Stimulated activated CD8-positive, alpha-beta memory T cell treated with anti-CD3 and anti-CD28 coated beads, Interleukin-7, amount 100 ng/mL, for 24 hours (primary cell): ENCODE measurements at regions not wholly inside any gene's neighbourhood (a gene's known extent, or its start where the extent isn't known, plus 50 kb on each side); places are given as distances from the start of the nearest gene placed in this dataset.

Experiments used
- DNase-seq: peaks from one replicate; pipeline ENCODE4 v3.0.0-alpha.2; 2020; ENCODE audit warnings: low read depth

- DNase-seq = peak; percentile 25
These were observed 242.7 kb downstream of the BCOR start for GRCh38 chrX:39854772-39855747.

- DNase-seq = peak; percentile 63
These were observed 242.0 kb downstream of the BCOR start for GRCh38 chrX:39855748-39856129.

GRCh38 chrX:39856472-39857121, 241.2 kb downstream of the BCOR start:
- no peak for DNase-seq

GRCh38 chrX:39857780-39858179, 240.0 kb downstream of the BCOR start:
- no peak for DNase-seq

DNA sequence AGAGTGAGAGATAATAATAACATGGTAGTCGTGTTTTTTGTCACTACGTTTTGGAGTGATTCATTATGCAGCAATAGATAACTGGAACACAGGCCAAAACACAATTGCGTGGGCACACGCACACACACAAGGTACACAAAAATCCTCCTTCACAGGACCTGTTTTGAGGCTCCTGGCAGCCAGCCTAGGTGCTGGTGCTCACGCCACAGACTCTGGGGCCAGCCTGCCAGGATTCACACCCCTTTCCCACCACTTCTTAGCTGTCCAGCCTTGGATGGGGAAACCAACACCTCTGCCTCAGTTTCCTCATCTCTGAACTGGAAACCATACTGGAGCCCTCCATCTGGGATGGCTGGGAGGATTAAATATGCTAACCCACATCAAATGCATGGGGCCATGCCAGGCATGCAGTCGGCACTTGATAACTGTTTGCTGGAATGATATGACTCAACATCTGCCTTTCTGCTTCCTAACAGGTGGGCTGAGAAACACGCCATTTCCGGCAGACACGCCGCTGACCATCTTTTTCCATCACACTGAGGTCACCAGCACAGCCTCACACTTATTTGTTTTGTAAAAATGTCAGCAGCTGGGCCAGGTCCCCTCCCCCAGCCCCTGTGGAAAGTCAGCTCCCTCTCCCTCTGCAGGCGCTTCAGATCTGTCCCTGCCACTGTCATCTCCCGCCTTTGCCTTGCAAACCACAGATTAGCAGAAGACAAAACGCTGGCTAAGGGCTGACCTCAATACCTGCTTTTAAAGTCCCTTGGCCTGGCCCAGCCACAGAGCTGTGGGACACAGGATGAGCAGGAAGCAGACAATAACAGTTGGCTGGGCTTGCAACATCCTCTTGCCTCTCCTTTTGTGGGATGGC, 237.5 kb downstream of the BCOR start:
- peak; percentile 58 for DNase-seq

DNA sequence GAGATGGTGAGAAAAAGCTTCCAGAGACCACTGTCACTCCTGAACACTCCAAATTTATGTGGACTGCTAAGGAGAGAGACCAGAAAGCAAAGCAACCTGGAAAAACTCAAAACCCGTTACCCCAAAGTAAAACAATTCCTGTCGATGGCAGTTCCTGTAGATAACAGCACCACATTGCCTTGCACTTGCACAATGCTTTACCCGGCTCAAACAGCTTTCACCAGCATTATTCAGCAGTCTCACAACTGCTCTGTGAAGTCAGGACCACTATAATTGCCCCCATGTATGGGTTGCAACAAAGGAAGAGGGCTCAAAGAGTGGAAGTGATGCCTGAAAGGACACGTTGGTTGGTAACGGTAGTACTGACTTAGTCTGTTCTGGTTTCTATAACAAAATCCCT, 234.8 kb downstream of the BCOR start:
- DNase-seq = no peak

DNA sequence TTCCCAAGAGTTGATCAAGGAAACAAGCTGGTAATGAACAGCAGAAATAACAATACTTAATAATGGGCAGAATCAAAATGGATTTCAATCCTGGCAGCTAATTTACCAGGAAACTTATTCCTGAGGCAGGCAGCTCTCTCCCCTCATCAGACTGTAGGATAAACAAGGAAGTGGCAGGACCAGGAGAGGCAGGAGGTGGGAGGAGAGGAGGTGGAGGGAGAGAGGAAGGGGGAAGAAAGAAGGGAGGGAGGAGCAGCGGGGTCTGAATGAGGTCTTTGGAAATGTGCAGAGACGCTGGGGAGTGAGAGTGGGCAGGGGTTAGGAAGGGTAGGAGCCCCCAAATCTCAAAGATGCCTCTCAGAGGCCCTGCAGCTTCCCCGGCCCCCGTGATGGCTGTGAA, 231.5 kb downstream of the BCOR start:
- DNase-seq = no peak

DNA sequence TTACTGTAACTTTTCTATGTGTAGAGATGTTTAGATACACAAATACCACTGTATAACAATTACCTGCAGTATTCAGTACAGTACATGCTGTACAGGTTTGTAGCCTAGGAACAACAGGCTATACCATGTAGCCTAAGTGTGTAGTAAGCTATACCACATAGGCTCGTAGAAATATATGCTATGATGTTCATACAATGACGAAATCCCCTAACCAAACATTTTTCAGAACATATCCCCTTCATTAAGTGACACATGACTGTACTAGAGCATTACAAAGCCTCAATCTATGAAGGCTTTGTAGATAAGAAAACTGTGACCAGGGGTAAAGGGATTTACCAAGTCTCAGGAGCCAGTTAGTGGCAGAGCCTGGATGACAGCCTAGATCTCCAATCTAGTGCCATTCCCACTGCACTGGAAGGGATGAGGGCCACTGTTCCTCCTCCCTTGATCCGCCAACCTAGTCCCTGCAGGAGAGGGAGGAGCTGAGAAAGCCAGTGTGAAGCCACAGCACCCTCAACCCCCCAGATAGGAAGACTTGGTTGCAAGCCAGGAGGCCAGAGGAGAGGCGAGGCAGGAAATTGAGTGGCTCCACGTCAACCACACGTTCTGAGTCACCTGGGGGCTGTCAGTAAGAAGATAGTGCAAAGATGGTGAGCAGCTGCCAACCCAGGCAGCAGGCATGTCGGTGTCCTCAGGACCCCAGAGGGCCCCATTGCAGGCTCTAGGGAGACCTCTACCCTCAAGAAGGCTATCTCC, 227.7 kb downstream of the BCOR start:
- peak; percentile 30 for DNase-seq

GRCh38 chrX:39871648-39872047, 226.1 kb downstream of the BCOR start:
- DNase-seq = no peak

- DNase-seq = no peak
These were observed 224.6 kb downstream of the BCOR start for GRCh38 chrX:39873117-39873516.

GRCh38 chrX:39874202-39874816, 223.4 kb downstream of the BCOR start:
- peak; percentile 6 for DNase-seq

GRCh38 chrX:39875834-39876628, 221.7 kb downstream of the BCOR start:
- no peak for DNase-seq

- no peak for DNase-seq
These were observed 219.9 kb downstream of the BCOR start for GRCh38 chrX:39877905-39878304.

- DNase-seq = no peak
These were observed 214.1 kb downstream of the BCOR start for GRCh38 chrX:39883666-39884065.

DNA sequence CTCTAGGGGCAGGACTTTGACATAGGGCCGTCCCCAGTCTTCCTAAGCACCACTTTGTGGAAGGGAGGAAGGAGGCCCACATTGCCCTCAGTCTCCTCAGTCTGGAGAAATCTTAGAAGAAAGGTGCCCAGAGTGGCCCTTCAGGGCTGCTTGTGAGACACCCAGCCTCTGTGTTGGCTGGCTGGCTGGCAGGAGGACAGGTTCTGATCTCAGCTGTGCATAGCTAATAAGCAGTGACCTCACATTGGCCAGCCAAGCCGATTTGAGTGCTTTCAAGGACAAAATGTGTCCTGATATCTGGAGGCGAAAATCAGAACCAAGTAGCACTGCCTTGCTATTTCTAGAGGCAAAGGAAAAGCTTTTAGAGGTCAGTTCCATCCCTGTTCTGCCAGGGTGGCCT, 211.5 kb downstream of the BCOR start:
- DNase-seq = no peak

- DNase-seq = no peak
These were observed 209.0 kb downstream of the BCOR start for GRCh38 chrX:39888730-39889129.

DNA sequence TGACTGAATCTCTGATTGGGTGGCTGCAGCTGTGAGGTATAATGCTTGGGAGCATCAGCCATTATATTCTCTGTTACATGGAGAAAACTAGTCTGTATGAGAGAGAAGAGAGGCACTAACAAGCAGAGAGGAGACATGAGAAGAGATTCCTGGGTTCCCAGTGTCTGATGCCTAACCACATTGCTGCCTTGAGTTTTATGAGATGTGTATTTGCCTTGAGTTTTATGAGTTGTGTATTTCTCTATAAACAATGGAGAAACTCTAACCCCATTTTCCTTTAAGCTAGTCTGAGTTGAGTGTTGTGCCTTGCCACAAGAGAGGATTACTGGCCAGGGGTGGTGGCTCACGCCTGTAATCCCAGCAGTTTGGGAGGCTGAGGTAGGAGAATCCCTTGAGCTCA, 208.1 kb downstream of the BCOR start:
- DNase-seq = no peak

DNA sequence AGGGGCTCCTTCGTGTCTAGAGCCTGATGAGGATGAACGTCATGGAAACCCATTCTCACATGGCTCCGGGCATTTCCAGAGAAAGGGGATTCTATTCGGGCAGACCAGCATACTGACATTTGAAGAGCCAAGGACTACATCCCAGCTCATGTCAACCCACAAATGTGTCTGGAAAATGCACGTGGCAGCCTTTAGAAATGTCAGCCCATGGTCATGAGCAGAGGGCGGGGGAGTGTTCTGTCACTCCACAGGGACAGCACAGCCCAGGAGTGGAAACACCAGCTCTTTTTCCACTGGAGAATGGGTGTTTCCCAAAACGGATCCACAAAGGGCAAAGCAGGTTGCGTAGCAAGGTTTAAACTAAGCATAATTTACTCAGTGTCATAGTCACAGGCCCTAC, 207.0 kb downstream of the BCOR start:
- DNase-seq = no peak

DNA sequence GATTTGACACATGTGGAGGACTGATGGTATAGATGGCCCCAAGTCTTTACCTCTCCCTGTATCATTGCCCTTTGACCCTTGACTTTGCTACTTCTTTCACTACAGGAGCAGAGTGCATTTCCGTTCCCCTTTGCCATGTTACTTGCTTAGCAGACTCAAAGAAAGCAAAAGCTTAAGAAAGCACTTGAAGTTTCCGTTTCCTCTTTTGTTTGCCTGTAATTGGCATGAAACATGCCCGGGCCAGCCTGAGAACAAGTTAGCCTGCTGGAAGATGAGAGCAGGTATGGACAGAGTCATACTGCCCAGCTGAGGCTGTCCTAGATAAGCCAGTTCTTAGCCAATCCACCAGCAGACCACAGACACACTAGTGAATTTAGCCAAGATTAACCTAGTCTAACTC, 206.0 kb downstream of the BCOR start:
- DNase-seq = no peak
